Smooth muscle cell (in vitro differentiated cells): ENCODE measurements at regions not wholly inside any gene's neighbourhood (a gene's known extent, or its start where the extent isn't known, plus 50 kb on each side); places are given as distances from the start of the nearest gene placed in this dataset.
"Not testable (repeated sequence)": the region's sequence is repeated elsewhere in the genome, so short reads cannot be mapped to it uniquely, and the experiment has no call there.

Experiments
- DNase-seq: peaks from one replicate; lab custom pipeline; 2025; ENCODE audit not compliant: unreplicated experiment; lab: John Stamatoyannopoulos, UW
- H2AFZ ChIP-seq: fragments of 200-600 bp; sonication (generic); 2 replicates; pipeline ENCODE4 v1.6.0; 2016; ENCODE audit warnings: antibody characterized with exemption, low read depth, mild to moderate bottlenecking
- H3F3A ChIP-seq: fragments of 200-600 bp; sonication (generic); 2 replicates; pipeline ENCODE4 v1.6.0; 2017; ENCODE audit warnings: antibody characterized with exemption, low read depth
- H3K27ac ChIP-seq: fragments of 200-600 bp; sonication (generic); 2 replicates; pipeline ENCODE4 v1.5.1; 2016; ENCODE audit warnings: low read depth, mild to moderate bottlenecking
- H3K27me3 ChIP-seq: fragments of 200-600 bp; sonication (generic); 2 replicates; pipeline ENCODE4 v1.6.1; 2016; ENCODE audit warnings: low read depth, mild to moderate bottlenecking
- H3K36me3 ChIP-seq: fragments of 200-600 bp; sonication (generic); 2 replicates; pipeline ENCODE4 v1.5.1; 2016; ENCODE audit warnings: low read depth
- H3K4me1 ChIP-seq: fragments of 200-600 bp; sonication (generic); 2 replicates; pipeline ENCODE4 v1.5.1; 2016; ENCODE audit warnings: low read depth
- H3K4me2 ChIP-seq: fragments of 200-600 bp; sonication (generic); 2 replicates; pipeline ENCODE4 v1.6.0; 2016; ENCODE audit warnings: mild to moderate bottlenecking
- H3K4me3 ChIP-seq: fragments of 200-600 bp; sonication (generic); 2 replicates; pipeline ENCODE4 v1.5.1; 2016; ENCODE audit warnings: mild to moderate bottlenecking
- H3K79me2 ChIP-seq: fragments of 200-600 bp; sonication (generic); 2 replicates; pipeline ENCODE4 v1.6.0; 2016; ENCODE audit warnings: low read depth, mild to moderate bottlenecking
- H3K9ac ChIP-seq: fragments of 200-600 bp; sonication (generic); 2 replicates; pipeline ENCODE4 v1.6.0; 2016; ENCODE audit warnings: low read depth
- H3K9me3 ChIP-seq: fragments of 200-600 bp; sonication (generic); replicated peaks from 2 replicates; pipeline ENCODE4 v1.5.1; 2016; ENCODE audit warnings: low read depth
- H4K20me1 ChIP-seq: fragments of 200-600 bp; sonication (generic); 2 replicates; pipeline ENCODE4 v1.6.0; 2016; ENCODE audit warnings: low read depth
- CTCF ChIP-seq: fragments of 200-600 bp; sonication (generic); IDR thresholded peaks from 2 replicates; pipeline ENCODE4 v1.5.1; 2017; ENCODE audit warnings: borderline replicate concordance, mild to moderate bottlenecking, antibody characterized with exemption; ENCODE audit not compliant: insufficient read depth, poor library complexity, severe bottlenecking
- WGBS: methylation state at CpG from one replicate; pipeline ENCODE4 v1.1.7; 2016; ENCODE audit warnings: low lambda C conversion rate; 5-methylcytosine and 5-hydroxymethylcytosine counted together

GRCh38 chr22:23453277-23453676, 126.8 kb downstream of the IGLL1 start:
- H3K36me3 ChIP-seq = no peaks in the 10 kb centered on the region
- no peak overlapping the region for H3K27ac ChIP-seq

GRCh38 chr22:23452231-23453010, 127.7 kb downstream of the IGLL1 start:
- H2AFZ ChIP-seq = no peak overlapping the region
- no peak for DNase-seq
- H3K4me3 ChIP-seq = no peak overlapping the region
- H3K9ac ChIP-seq = no peak overlapping the region
- no peaks in the 10 kb centered on the region for H3K9me3 ChIP-seq
- no peaks in the 10 kb centered on the region for H4K20me1 ChIP-seq
- no peaks in the 10 kb centered on the region for H3F3A ChIP-seq
- H3K79me2 ChIP-seq = no peaks in the 10 kb centered on the region
- H3K4me1 ChIP-seq = no peaks in the 10 kb centered on the region
- H3K27me3 ChIP-seq = no peaks in the 10 kb centered on the region
- 91% methylated on average over 23 of the region's 23 CpGs for WGBS
- no peak overlapping the region for H3K4me2 ChIP-seq
- TF ChIP-seq CTCF = no peak
- H3K36me3 ChIP-seq = no peaks in the 10 kb centered on the region
- H3K27ac ChIP-seq = no peak overlapping the region

More at GRCh38 chr22:23453277-23453676, 126.8 kb downstream of the IGLL1 start:
- H2AFZ ChIP-seq = no peak overlapping the region
- H3K27me3 ChIP-seq = no peaks in the 10 kb centered on the region
- DNase-seq = no peak
- H3K4me2 ChIP-seq = no peak overlapping the region
- H3K9me3 ChIP-seq = no peaks in the 10 kb centered on the region
- H4K20me1 ChIP-seq = no peaks in the 10 kb centered on the region
- no peak for TF ChIP-seq CTCF
- H3K4me3 ChIP-seq = no peak overlapping the region
- H3K9ac ChIP-seq = no peak overlapping the region
- no peaks in the 10 kb centered on the region for H3F3A ChIP-seq
- H3K79me2 ChIP-seq = no peaks in the 10 kb centered on the region
- 96% methylated on average over 9 of the region's 9 CpGs for WGBS
- H3K4me1 ChIP-seq = no peaks in the 10 kb centered on the region

- DNase-seq, H3K9ac ChIP-seq, H4K20me1 ChIP-seq, H3K36me3 ChIP-seq, H3K9me3 ChIP-seq, H3K4me1 ChIP-seq, H3K79me2 ChIP-seq, H3F3A ChIP-seq, H3K4me3 ChIP-seq, H3K27ac ChIP-seq, H3K27me3 ChIP-seq, H3K4me2 ChIP-seq, H2AFZ ChIP-seq: not testable (repeated sequence)
- WGBS = 76% methylated on average over 30 of the region's 30 CpGs
Observed at GRCh38 chr22:23451452-23452230, 128.4 kb downstream of the IGLL1 start.

GRCh38 chr22:23450821-23451220, 129.3 kb downstream of the IGLL1 start:
- H3K27ac ChIP-seq, H4K20me1 ChIP-seq, H3F3A ChIP-seq, H2AFZ ChIP-seq, H3K4me1 ChIP-seq, H3K9me3 ChIP-seq, H3K4me2 ChIP-seq, DNase-seq, H3K79me2 ChIP-seq, H3K9ac ChIP-seq, H3K4me3 ChIP-seq, H3K36me3 ChIP-seq, H3K27me3 ChIP-seq: not testable (repeated sequence)
- WGBS = 96% methylated on average over 13 of the region's 15 CpGs
